ENCODE measurements at regions not wholly inside any gene's neighbourhood (a gene's known extent, or its start where the extent isn't known, plus 50 kb on each side); places are given as distances from the start of the nearest gene placed in this dataset.

DNA sequence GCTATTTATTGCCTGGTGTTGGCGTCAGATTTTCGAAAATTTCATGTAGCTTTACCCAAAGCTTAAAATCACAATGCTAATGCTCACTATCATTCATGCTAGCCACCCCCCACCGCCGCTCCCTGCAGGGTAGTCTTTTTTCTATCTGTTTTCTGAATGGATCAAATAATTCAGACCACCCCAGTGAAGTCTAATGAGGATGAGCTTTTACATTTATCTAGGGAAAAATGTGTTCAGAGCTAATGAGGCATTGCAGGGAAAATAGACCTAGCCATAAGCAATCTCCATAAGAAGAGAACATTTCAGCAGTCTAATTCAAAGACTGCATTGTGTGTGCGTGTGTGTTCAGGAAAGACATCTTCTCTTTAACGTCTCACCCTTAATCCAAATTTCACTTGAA, 533.0 kb upstream of the PRMT6 start:
- Histone ChIP-seq H3K27me3 (ENCODE audit: insufficient read depth, low read length) (no peaks in the 10 kb centered on the region), H3K9me3 (ENCODE audit: low read length) (no peaks in the 10 kb centered on the region), H3K4me1 (ENCODE audit: insufficient read depth, low read length) (peaks cover 29% of the 10 kb centered on the region), H2AFZ (ENCODE audit: low read depth, low read length) (peak overlapping the region; percentile 56), H3K4me3 (ENCODE audit: low read length) (no peak overlapping the region), H3K36me3 (ENCODE audit: insufficient read depth, low read length) (no peaks in the 10 kb centered on the region)

DNA sequence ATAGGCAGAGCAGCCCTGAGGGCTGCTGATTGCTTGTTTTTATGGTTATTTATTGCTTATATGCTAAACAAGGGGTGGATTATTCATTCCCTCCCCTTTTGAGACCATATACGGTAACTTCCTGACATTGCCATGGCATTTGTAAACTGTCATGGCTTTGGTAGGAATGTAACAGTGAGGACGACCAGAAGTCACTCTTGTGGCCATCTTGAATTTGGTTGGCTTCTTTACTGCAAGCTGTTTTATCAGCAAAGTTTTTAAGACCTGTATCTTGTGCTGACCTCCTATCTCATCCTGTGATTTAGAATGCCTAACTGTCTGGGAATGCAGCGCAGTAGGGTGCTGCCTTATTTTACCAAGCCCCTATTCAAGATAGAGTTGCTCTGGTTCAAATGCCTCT, 531.8 kb upstream of the PRMT6 start:
- H3K4me1 ChIP-seq (ENCODE audit: insufficient read depth, low read length), result peaks cover 29% of the 10 kb centered on the region
- no peaks in the 10 kb centered on the region for H3K27me3 ChIP-seq (ENCODE audit: insufficient read depth, low read length)
- peak overlapping the region; percentile 69 for H2AFZ ChIP-seq (ENCODE audit: low read depth, low read length)
- no peaks in the 10 kb centered on the region for H3K9me3 ChIP-seq (ENCODE audit: low read length)
- H3K36me3 ChIP-seq (ENCODE audit: insufficient read depth, low read length), result no peaks in the 10 kb centered on the region
- no peak overlapping the region for H3K4me3 ChIP-seq (ENCODE audit: low read length)

DNA sequence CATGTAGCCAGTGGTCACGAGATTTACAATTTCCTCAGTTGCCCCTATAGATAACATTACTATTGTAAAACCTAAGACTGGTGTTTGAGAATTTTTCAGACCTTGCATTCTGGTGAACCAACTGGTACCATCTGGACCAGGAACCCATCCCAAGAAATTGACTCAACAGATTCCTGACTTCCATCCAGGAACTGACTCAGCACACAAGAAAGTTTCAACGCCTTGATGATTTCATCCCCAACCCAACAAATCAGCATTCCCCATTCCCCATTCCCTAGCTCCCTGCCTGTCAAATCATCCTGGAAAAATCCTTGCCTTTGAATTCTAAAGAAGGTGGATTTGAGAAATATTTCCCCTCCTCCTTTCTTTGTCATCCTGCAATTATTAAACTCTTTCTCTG, 529.8 kb upstream of the PRMT6 start:
- Histone ChIP-seq H3K4me3 (ENCODE audit: low read length) (no peak overlapping the region), H3K36me3 (ENCODE audit: insufficient read depth, low read length) (no peaks in the 10 kb centered on the region), H3K9me3 (ENCODE audit: low read length) (peaks cover 1% of the 10 kb centered on the region), H2AFZ (ENCODE audit: low read depth, low read length) (no peak overlapping the region), H3K4me1 (ENCODE audit: insufficient read depth, low read length) (peaks cover 29% of the 10 kb centered on the region), H3K27me3 (ENCODE audit: insufficient read depth, low read length) (no peaks in the 10 kb centered on the region)

DNA sequence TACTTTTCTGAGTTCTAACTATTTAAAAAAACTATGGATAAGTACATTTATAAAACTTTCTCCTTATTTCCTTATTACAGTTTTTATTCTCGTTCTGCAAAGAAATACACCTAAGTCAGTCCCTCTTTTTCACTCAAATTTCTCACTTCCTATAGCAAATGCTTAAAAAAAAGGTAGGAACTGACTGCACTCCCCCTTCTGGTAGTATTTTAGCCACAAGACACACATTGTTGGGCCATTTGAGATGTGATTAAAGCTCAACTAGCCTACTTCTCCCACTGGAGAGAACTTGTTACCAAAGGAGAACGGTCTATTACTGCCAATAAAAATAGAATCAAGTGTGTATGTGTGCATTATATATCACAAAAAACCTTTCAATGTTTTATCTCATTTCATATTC, 521.9 kb upstream of the PRMT6 start:
- Histone ChIP-seq H3K36me3 (ENCODE audit: insufficient read depth, low read length) (no peaks in the 10 kb centered on the region), H2AFZ (ENCODE audit: low read depth, low read length) (no peak overlapping the region), H3K4me3 (ENCODE audit: low read length) (no peak overlapping the region), H3K9me3 (ENCODE audit: low read length) (peaks cover 3% of the 10 kb centered on the region), H3K4me1 (ENCODE audit: insufficient read depth, low read length) (peaks cover 6% of the 10 kb centered on the region), H3K27me3 (ENCODE audit: insufficient read depth, low read length) (no peaks in the 10 kb centered on the region)

DNA sequence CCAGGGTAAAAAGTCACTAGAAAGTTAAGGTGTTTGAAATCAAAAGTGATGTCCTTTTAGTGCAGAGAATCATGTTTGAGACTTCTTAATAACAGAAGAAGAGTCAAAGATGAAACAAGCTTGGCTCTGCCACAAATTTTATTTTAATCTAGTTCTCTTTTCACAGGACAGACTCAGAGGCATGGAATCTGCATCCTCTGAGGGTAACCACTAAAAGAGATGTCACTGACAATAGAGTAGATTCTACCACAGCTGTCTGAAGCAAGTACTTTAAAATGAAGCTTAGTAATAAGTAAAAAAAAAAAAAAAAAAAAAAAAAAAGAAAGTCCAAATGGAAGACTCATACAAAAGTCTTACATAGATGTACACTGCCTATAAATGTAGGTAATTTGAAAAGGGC, 519.7 kb upstream of the PRMT6 start:
- Histone ChIP-seq H3K4me3 (ENCODE audit: low read length) (no peak overlapping the region), H3K9me3 (ENCODE audit: low read length) (peaks cover 1% of the 10 kb centered on the region), H3K4me1 (ENCODE audit: insufficient read depth, low read length) (peaks cover 6% of the 10 kb centered on the region), H3K36me3 (ENCODE audit: insufficient read depth, low read length) (no peaks in the 10 kb centered on the region), H3K27me3 (ENCODE audit: insufficient read depth, low read length) (no peaks in the 10 kb centered on the region), H2AFZ (ENCODE audit: low read depth, low read length) (no peak overlapping the region)

DNA sequence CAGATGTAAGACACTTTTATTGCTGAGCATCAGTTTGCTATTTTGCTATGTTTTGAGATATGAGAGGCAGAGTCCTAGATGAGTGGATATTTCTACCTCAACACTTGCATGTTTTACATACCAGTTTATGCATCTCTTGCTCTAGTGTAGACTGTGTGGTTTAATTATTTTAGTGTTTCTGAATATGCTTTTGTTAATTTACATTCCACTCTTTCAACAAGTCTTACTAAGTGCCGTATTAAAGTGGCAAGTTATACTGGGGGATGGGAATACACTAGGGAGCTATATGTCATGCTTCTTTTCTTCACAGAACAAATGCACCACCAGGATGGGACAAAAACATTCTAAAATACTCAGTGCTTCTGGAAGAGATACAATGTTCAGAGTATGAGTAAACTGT, 507.7 kb upstream of the PRMT6 start:
- no peaks in the 10 kb centered on the region for H3K9me3 ChIP-seq (ENCODE audit: low read length)
- no peaks in the 10 kb centered on the region for H3K27me3 ChIP-seq (ENCODE audit: insufficient read depth, low read length)
- H2AFZ ChIP-seq (ENCODE audit: low read depth, low read length), result no peak overlapping the region
- H3K4me3 ChIP-seq (ENCODE audit: low read length), result no peak overlapping the region
- H3K36me3 ChIP-seq (ENCODE audit: insufficient read depth, low read length), result no peaks in the 10 kb centered on the region
- H3K4me1 ChIP-seq (ENCODE audit: insufficient read depth, low read length), result peaks cover 13% of the 10 kb centered on the region

DNA sequence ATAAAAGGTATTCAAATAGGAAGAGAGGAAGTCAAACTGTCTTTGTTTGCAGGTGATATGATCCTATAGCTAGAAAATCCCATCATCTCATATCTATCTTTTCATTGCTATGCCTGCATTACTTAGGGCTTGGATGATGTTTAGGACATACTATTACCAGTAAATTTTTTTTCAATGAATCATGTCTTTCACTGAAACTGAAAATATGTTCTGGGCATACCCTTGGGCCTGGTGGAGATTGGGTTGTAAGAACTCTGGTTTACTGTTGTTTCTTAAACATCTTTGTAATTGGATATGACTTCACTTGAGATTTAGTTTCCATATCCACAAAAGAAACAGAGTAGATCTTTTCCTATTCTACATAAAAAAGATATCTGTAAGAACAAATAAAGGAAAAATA, 502.2 kb upstream of the PRMT6 start:
- Histone ChIP-seq H3K4me3 (ENCODE audit: low read length) (no peak overlapping the region), H2AFZ (ENCODE audit: low read depth, low read length) (no peak overlapping the region), H3K9me3 (ENCODE audit: low read length) (no peaks in the 10 kb centered on the region), H3K36me3 (ENCODE audit: insufficient read depth, low read length) (no peaks in the 10 kb centered on the region), H3K4me1 (ENCODE audit: insufficient read depth, low read length) (peaks cover 7% of the 10 kb centered on the region), H3K27me3 (ENCODE audit: insufficient read depth, low read length) (no peaks in the 10 kb centered on the region)

DNA sequence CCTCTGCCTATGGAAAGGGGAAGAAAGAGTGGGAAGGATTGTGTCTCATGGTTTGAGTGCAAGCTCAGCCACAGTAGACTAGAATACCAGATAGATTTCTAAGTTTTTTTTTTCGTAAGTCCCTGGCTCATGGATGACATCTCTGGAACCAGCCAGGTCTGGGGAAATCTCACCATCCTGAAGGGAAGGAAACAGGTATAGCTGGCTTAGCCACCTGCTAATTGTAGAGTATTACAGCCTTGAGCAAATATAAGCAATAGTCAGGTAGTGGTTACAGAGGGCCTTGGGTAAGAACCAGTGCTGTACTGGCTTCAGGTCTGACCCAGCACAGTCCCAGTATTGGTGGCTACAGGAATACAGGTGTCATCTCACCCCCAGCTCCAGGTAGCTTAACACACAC, 500.9 kb upstream of the PRMT6 start:
- H3K4me1 ChIP-seq (ENCODE audit: insufficient read depth, low read length), result no peaks in the 10 kb centered on the region
- no peak overlapping the region for H2AFZ ChIP-seq (ENCODE audit: low read depth, low read length)
- H3K9me3 ChIP-seq (ENCODE audit: low read length), result no peaks in the 10 kb centered on the region
- H3K4me3 ChIP-seq (ENCODE audit: low read length), result no peak overlapping the region
- H3K36me3 ChIP-seq (ENCODE audit: insufficient read depth, low read length), result no peaks in the 10 kb centered on the region
- H3K27me3 ChIP-seq (ENCODE audit: insufficient read depth, low read length), result no peaks in the 10 kb centered on the region

DNA sequence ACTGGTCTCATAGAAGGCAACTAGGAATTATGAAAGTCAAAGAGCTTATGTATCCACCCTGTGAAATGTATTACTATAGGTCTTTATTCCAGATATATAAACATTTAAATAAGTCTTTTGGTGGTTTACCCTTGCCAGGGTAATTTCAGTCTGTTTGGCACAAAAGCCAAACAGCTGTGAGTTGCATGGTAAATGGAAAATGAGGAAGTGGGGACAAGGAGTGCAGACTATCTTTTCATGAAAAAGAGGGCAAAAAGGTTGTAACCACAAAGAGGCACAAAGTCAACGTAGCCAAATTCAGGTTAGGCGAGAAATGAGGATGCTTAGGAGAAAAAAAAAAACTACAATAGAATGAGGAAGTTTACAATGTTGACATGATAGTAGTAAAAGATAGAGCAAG, 492.3 kb upstream of the PRMT6 start:
- Histone ChIP-seq H3K9me3 (ENCODE audit: low read length) (no peaks in the 10 kb centered on the region), H3K4me3 (ENCODE audit: low read length) (no peak overlapping the region)

DNA sequence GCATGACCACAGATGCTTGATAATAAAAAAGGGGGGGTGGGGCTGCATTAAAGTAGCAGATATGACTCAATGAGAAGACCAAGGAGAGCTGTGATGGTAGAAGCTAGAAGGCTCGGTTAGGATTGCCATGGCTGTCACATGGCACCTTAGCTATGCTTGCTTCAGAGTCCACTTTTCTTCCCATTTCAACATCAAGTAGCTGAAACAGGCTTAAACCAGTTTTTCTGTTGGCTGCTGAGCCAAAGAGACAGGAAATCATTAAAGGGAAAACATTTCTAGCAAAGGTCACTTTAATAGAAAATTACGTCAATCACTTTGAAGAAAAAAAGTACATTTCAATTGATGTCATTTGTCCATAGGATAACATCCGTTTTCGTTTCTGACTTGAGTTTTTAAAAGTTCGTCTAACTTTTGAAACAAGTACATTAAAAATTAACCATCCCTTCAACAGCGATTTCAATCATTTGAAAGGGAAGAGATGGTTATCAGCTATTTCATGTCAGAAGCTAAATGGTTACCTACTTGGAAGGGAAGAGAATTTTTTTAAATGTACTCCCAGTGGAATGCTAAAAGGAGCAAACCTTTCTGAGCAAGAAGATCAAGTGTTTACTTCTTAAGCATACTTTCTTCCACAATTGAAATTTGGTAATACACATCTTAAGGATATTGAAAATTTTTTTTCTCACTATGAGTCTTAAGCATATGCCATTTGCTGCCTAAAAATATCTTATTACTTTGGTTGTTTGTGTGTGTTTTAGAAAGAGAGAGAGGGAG, 488.1 kb upstream of the PRMT6 start:
- Histone ChIP-seq H3K27me3 (ENCODE audit: insufficient read depth, low read length) (no peaks in the 10 kb centered on the region), H3K4me1 (ENCODE audit: insufficient read depth, low read length) (no peaks in the 10 kb centered on the region), H3K9me3 (ENCODE audit: low read length) (no peaks in the 10 kb centered on the region), H3K36me3 (ENCODE audit: insufficient read depth, low read length) (no peaks in the 10 kb centered on the region), H2AFZ (ENCODE audit: low read depth, low read length) (peak overlapping the region; percentile 16), H3K4me3 (ENCODE audit: low read length) (no peak overlapping the region)

More for the DNA sequence above, 492.3 kb upstream of the PRMT6 start:
- H3K27me3 ChIP-seq (ENCODE audit: insufficient read depth, low read length), result no peaks in the 10 kb centered on the region
- H2AFZ ChIP-seq (ENCODE audit: low read depth, low read length), result no peak overlapping the region
- no peaks in the 10 kb centered on the region for H3K36me3 ChIP-seq (ENCODE audit: insufficient read depth, low read length)
- no peaks in the 10 kb centered on the region for H3K4me1 ChIP-seq (ENCODE audit: insufficient read depth, low read length)

DNA sequence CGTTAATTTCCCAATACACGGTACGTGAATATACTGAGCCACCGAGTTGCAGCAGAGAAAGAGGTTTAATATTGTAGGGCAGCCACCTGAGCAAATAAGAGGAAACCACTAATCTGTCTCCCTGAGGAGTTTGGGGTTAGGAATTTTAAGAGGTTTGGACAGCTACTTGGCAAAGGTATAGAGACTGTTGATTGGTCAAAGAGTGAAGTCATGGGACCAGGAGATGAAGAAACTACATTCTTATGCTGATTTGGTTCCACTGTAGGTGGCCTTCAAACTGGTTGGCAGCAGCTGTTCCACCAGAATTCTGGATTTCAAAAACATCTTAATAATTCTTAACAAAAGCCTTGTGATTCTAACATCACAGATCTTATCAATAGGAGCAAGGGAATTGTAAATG, 485.4 kb upstream of the PRMT6 start:
- H3K27me3 ChIP-seq (ENCODE audit: insufficient read depth, low read length), result no peaks in the 10 kb centered on the region
- H3K4me3 ChIP-seq (ENCODE audit: low read length), result no peak overlapping the region
- H3K9me3 ChIP-seq (ENCODE audit: low read length), result no peaks in the 10 kb centered on the region
- H3K4me1 ChIP-seq (ENCODE audit: insufficient read depth, low read length), result no peaks in the 10 kb centered on the region
- H3K36me3 ChIP-seq (ENCODE audit: insufficient read depth, low read length), result no peaks in the 10 kb centered on the region
- H2AFZ ChIP-seq (ENCODE audit: low read depth, low read length), result no peak overlapping the region

DNA sequence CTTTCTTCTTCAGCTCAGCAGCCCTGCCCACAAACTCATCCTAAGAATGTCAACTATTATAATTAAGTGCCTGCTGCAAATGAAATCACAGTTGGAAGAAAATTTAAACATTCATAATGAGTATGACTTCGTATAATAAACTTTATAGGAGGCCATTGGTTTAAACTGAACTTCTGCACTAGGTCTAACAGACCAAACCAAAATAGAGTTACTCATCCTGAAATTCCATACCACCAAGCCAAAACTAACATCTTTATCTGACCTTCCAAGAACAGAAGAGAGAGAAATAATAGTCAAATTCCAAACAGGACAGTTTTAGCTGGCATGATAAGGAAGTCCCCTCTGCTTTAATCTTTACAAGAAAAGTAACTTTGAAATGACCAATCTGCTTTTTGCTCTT, 472.4 kb upstream of the PRMT6 start:
- no peaks in the 10 kb centered on the region for H3K36me3 ChIP-seq (ENCODE audit: insufficient read depth, low read length)
- H3K4me1 ChIP-seq (ENCODE audit: insufficient read depth, low read length), result no peaks in the 10 kb centered on the region
- H3K9me3 ChIP-seq (ENCODE audit: low read length), result no peaks in the 10 kb centered on the region
- H2AFZ ChIP-seq (ENCODE audit: low read depth, low read length), result no peak overlapping the region
- no peaks in the 10 kb centered on the region for H3K27me3 ChIP-seq (ENCODE audit: insufficient read depth, low read length)
- no peak overlapping the region for H3K4me3 ChIP-seq (ENCODE audit: low read length)

DNA sequence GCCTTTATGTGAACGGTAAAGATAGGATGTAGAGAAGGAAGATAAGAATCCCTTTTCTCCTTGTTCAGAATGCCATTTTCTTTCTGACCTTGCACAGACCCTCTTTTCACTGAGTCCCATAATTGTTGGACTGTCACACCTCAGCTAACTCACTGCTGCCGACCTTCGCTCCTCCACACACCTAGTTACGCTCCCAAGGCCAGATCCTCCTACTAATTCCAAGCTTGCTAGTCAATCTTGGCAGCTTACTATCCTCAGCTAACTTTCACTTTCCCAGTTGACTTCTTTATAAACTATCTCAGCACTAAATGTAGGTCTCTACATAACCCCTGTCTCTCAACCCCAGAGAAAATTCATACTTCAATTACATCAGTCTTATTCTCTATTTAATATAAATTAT, 471.8 kb upstream of the PRMT6 start:
- no peaks in the 10 kb centered on the region for H3K9me3 ChIP-seq (ENCODE audit: low read length)
- no peaks in the 10 kb centered on the region for H3K36me3 ChIP-seq (ENCODE audit: insufficient read depth, low read length)
- H3K4me1 ChIP-seq (ENCODE audit: insufficient read depth, low read length), result no peaks in the 10 kb centered on the region
- no peaks in the 10 kb centered on the region for H3K27me3 ChIP-seq (ENCODE audit: insufficient read depth, low read length)
- no peak overlapping the region for H3K4me3 ChIP-seq (ENCODE audit: low read length)
- H2AFZ ChIP-seq (ENCODE audit: low read depth, low read length), result no peak overlapping the region

DNA sequence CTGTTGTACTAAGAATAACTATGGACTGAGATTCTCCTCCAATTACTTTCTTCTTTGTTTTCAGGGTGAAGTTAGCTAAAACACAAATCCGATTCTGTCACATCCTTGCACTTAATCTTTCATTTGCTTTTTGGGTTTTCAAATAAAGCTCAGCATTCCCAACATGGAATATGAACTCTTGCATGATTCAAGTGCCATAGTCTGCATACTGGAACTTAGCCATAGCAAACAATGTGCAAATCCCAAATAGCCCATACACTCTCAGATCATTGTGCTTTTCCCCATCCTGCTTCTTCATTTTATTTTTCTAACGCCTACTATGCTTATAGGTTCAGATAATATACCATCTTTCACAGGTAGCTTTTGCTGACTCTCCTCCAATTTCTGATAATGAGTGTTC, 455.8 kb upstream of the PRMT6 start:
- no peaks in the 10 kb centered on the region for H3K4me1 ChIP-seq (ENCODE audit: insufficient read depth, low read length)
- H2AFZ ChIP-seq (ENCODE audit: low read depth, low read length), result no peak overlapping the region
- no peaks in the 10 kb centered on the region for H3K27me3 ChIP-seq (ENCODE audit: insufficient read depth, low read length)
- no peak overlapping the region for H3K4me3 ChIP-seq (ENCODE audit: low read length)
- no peaks in the 10 kb centered on the region for H3K9me3 ChIP-seq (ENCODE audit: low read length)
- H3K36me3 ChIP-seq (ENCODE audit: insufficient read depth, low read length), result no peaks in the 10 kb centered on the region
